ENCODE measurements at regions not wholly inside any gene's neighbourhood (a gene's known extent, or its start where the extent isn't known, plus 50 kb on each side); places are given as distances from the start of the nearest gene placed in this dataset.
A peak's percentile ranks its signal among the peaks of the same experiment; 100 is the strongest.

GRCh38 chr1:39116860-39117728 is 87.4 kb upstream of the MACF1 start:
- Histone ChIP-seq H3K9me3 (replicated peaks) (no peaks in the 10 kb centered on the region), H3K4me3 (no peak overlapping the region), H3K27me3 (replicated peaks) (no peaks in the 10 kb centered on the region), H3K4me1 (replicated peaks) (peaks cover 44% of the 10 kb centered on the region), H3K27ac (no peak overlapping the region), H3K36me3 (peaks cover 20% of the 10 kb centered on the region; the same call in 1 of the 2 replicates)
- peak; percentile 53 to 55 for DNase-seq (ENCODE audit: low read depth in 1 of 2, low spot score in 2 of 2)

- Histone ChIP-seq H3K27me3 (replicated peaks) (no peaks in the 10 kb centered on the region), H3K4me3 (no peak overlapping the region), H3K4me1 (replicated peaks) (peaks cover 40% of the 10 kb centered on the region), H3K36me3 (peaks cover 20% of the 10 kb centered on the region; the same call in 1 of the 2 replicates), H3K9me3 (replicated peaks) (no peaks in the 10 kb centered on the region), H3K27ac (no peak overlapping the region)
- DNase-seq (ENCODE audit: low read depth in 1 of 2, low spot score in 2 of 2): no peak
Measured at GRCh38 chr1:39117899-39118450, 86.5 kb upstream of the MACF1 start.

GRCh38 chr1:39122056-39122455 is 82.4 kb upstream of the MACF1 start:
- Histone ChIP-seq H3K36me3 (peaks cover 36% of the 10 kb centered on the region), H3K4me3 (no peak overlapping the region), H3K9me3 (replicated peaks) (no peaks in the 10 kb centered on the region; the same call in 1 of the 2 replicates), H3K27ac (no peak overlapping the region), H3K27me3 (replicated peaks) (no peaks in the 10 kb centered on the region), H3K4me1 (replicated peaks) (peaks cover 10% of the 10 kb centered on the region)
- DNase-seq (ENCODE audit: low read depth in 1 of 2, low spot score in 2 of 2): no peak

GRCh38 chr1:39124282-39124681 is 80.2 kb upstream of the MACF1 start:
- no peak overlapping the region for H3K27ac ChIP-seq

GRCh38 chr1:39127513-39127912 is 77.0 kb upstream of the MACF1 start:
- Histone ChIP-seq H3K27me3 (replicated peaks) (no peaks in the 10 kb centered on the region), H3K9me3 (replicated peaks) (no peaks in the 10 kb centered on the region; the same call in 1 of the 2 replicates), H3K36me3 (peaks cover 24% of the 10 kb centered on the region), H3K4me1 (replicated peaks) (peaks cover 38% of the 10 kb centered on the region), H3K27ac (no peak overlapping the region), H3K4me3 (no peak overlapping the region)
- no peak for DNase-seq (ENCODE audit: low read depth in 1 of 2, low spot score in 2 of 2)

More at GRCh38 chr1:39124282-39124681, 80.2 kb upstream of the MACF1 start:
- H3K36me3 ChIP-seq: peaks cover 32% of the 10 kb centered on the region
- no peak for DNase-seq (ENCODE audit: low read depth in 1 of 2, low spot score in 2 of 2)
- no peaks in the 10 kb centered on the region for H3K27me3 ChIP-seq (replicated peaks)
- no peak overlapping the region for H3K4me3 ChIP-seq
- H3K9me3 ChIP-seq (replicated peaks): no peaks in the 10 kb centered on the region; the same call in 1 of the 2 replicates
- H3K4me1 ChIP-seq (replicated peaks): peaks cover 9% of the 10 kb centered on the region

- no peak overlapping the region for H3K4me3 ChIP-seq
- no peak overlapping the region for H3K27ac ChIP-seq
- peaks cover 28% of the 10 kb centered on the region for H3K36me3 ChIP-seq
- no peaks in the 10 kb centered on the region for H3K27me3 ChIP-seq (replicated peaks)
- no peaks in the 10 kb centered on the region; the same call in 1 of the 2 replicates for H3K9me3 ChIP-seq (replicated peaks)
- no peak for DNase-seq (ENCODE audit: low read depth in 1 of 2, low spot score in 2 of 2)
- peaks cover 44% of the 10 kb centered on the region for H3K4me1 ChIP-seq (replicated peaks)
Measured at GRCh38 chr1:39128126-39128525, 76.4 kb upstream of the MACF1 start.

- Histone ChIP-seq H3K4me1 (replicated peaks) (peaks cover 47% of the 10 kb centered on the region), H3K4me3 (no peak overlapping the region), H3K27ac (no peak overlapping the region), H3K27me3 (replicated peaks) (no peaks in the 10 kb centered on the region), H3K36me3 (peaks cover 28% of the 10 kb centered on the region), H3K9me3 (replicated peaks) (no peaks in the 10 kb centered on the region; the same call in 1 of the 2 replicates)
- DNase-seq (ENCODE audit: low read depth in 1 of 2, low spot score in 2 of 2): no peak
Measured at GRCh38 chr1:39128959-39129358, 75.5 kb upstream of the MACF1 start.

GRCh38 chr1:39129514-39129913 is 75.0 kb upstream of the MACF1 start:
- no peak overlapping the region for H3K4me3 ChIP-seq
- peaks cover 50% of the 10 kb centered on the region for H3K4me1 ChIP-seq (replicated peaks)
- no peaks in the 10 kb centered on the region for H3K9me3 ChIP-seq (replicated peaks)
- no peak for DNase-seq (ENCODE audit: low read depth in 1 of 2, low spot score in 2 of 2)
- H3K27ac ChIP-seq: no peak overlapping the region
- H3K36me3 ChIP-seq: peaks cover 23% of the 10 kb centered on the region
- H3K27me3 ChIP-seq (replicated peaks): no peaks in the 10 kb centered on the region

- Histone ChIP-seq H3K27ac (peak overlapping the region; percentile 9; the same call in 1 of the 2 replicates), H3K4me3 (no peak overlapping the region), H3K27me3 (replicated peaks) (no peaks in the 10 kb centered on the region), H3K4me1 (replicated peaks) (peaks cover 50% of the 10 kb centered on the region), H3K9me3 (replicated peaks) (no peaks in the 10 kb centered on the region), H3K36me3 (peaks cover 15% of the 10 kb centered on the region)
- DNase-seq (ENCODE audit: low read depth in 1 of 2, low spot score in 2 of 2): peak; percentile 52 to 72
Measured at GRCh38 chr1:39130325-39130724, 74.2 kb upstream of the MACF1 start.

- Histone ChIP-seq H3K27me3 (replicated peaks) (no peaks in the 10 kb centered on the region), H3K4me3 (no peak overlapping the region), H3K27ac (peak overlapping the region; percentile 55; the same call in 1 of the 2 replicates), H3K9me3 (replicated peaks) (no peaks in the 10 kb centered on the region), H3K36me3 (peaks cover 4% of the 10 kb centered on the region; the same call in 1 of the 2 replicates), H3K4me1 (replicated peaks) (peaks cover 50% of the 10 kb centered on the region)
- DNase-seq (ENCODE audit: low read depth in 1 of 2, low spot score in 2 of 2): no peak
Measured at GRCh38 chr1:39131940-39132339, 72.6 kb upstream of the MACF1 start.

- H3K9me3 ChIP-seq (replicated peaks): no peaks in the 10 kb centered on the region
- peaks cover 44% of the 10 kb centered on the region for H3K4me1 ChIP-seq (replicated peaks)
- no peaks in the 10 kb centered on the region for H3K27me3 ChIP-seq (replicated peaks)
- H3K36me3 ChIP-seq: peaks cover 4% of the 10 kb centered on the region; the same call in 1 of the 2 replicates
- DNase-seq (ENCODE audit: low read depth in 1 of 2, low spot score in 2 of 2): peak in 1 of 2 experiments; percentile 53
- H3K4me3 ChIP-seq: no peak overlapping the region
- H3K27ac ChIP-seq: peak overlapping the region; percentile 55
Measured at GRCh38 chr1:39132505-39133339, 71.8 kb upstream of the MACF1 start.

GRCh38 chr1:39133340-39133684 is 71.2 kb upstream of the MACF1 start:
- H3K27ac ChIP-seq: peak overlapping the region; percentile 55; the same call in 1 of the 2 replicates
- no peaks in the 10 kb centered on the region for H3K9me3 ChIP-seq (replicated peaks)
- peaks cover 43% of the 10 kb centered on the region for H3K4me1 ChIP-seq (replicated peaks)
- DNase-seq (ENCODE audit: low read depth in 1 of 2, low spot score in 2 of 2): no peak
- peaks cover 4% of the 10 kb centered on the region; the same call in 1 of the 2 replicates for H3K36me3 ChIP-seq
- no peaks in the 10 kb centered on the region for H3K27me3 ChIP-seq (replicated peaks)
- H3K4me3 ChIP-seq: no peak overlapping the region

GRCh38 chr1:39134768-39135333 is 69.6 kb upstream of the MACF1 start:
- Histone ChIP-seq H3K4me3 (no peak overlapping the region), H3K36me3 (peaks cover 4% of the 10 kb centered on the region; the same call in 1 of the 2 replicates), H3K9me3 (replicated peaks) (no peaks in the 10 kb centered on the region), H3K4me1 (replicated peaks) (peaks cover 35% of the 10 kb centered on the region), H3K27ac (no peak overlapping the region), H3K27me3 (replicated peaks) (no peaks in the 10 kb centered on the region)
- no peak for DNase-seq (ENCODE audit: low read depth in 1 of 2, low spot score in 2 of 2)

All from SJSA1 (cell line).